Coronary artery (tissue), 2 donors: ENCODE measurements at regions not wholly inside any gene's neighbourhood (a gene's known extent, or its start where the extent isn't known, plus 50 kb on each side); places are given as distances from the start of the nearest gene placed in this dataset.

Experiments used
- DNase-seq: peaks from one replicate; pipeline ENCODE4 v3.0.0-alpha.2; 2017; ENCODE audit warnings: low spot score
- H3K27ac ChIP-seq, 2 donors: fragments of 200-600 bp; sonication (generic); one replicate each; pipeline ENCODE4 v1.5.1; 2016 to 2019
- H3K4me3 ChIP-seq: fragments of 200-600 bp; sonication (generic); 2 replicates; pipeline ENCODE4 v1.5.1; 2016; ENCODE audit warnings: mild to moderate bottlenecking, moderate library complexity
- TF ChIP-seq, protein P1 (sequence below): fragments of 200-600 bp; sonication (generic); IDR thresholded peaks from one replicate; pipeline ENCODE4 v1.5.1; 2019; ENCODE audit warnings: antibody characterized with exemption

DNA sequence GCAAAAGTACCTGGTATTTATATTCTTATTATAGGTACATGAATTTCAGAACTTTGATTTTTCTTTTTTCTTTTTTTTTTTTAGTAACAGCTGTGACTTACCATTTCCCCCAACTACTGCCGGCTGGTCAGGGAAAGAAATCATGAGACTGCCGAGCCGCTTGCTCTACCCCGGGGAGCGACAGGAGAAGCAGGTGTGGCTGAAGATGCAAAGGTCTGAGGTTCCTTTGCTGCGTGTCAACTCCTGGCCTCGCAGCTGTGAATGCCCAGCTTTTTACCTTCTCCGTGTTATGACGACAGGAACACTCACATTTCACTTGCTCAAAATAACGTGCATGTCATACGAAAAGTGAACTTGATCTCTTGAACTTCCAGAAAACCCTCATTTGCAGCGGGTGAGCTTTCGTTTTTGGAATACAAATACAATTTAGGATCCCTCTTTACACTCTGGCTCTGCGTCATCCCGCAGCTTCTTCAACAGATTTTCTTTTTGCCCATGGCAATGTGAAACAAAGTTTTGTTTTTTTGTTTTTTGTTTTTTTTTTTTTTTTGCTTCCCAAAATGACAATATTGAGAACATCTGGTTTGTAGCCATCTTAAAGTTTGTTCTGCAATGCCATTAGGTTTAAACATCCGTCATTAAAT lies 117.9 kb downstream of the EFNB2 start:
- Histone ChIP-seq H3K27ac (no peak overlapping the region), H3K4me3 (no peak overlapping the region)
- no peak for DNase-seq
- TF ChIP-seq, protein P1, sequence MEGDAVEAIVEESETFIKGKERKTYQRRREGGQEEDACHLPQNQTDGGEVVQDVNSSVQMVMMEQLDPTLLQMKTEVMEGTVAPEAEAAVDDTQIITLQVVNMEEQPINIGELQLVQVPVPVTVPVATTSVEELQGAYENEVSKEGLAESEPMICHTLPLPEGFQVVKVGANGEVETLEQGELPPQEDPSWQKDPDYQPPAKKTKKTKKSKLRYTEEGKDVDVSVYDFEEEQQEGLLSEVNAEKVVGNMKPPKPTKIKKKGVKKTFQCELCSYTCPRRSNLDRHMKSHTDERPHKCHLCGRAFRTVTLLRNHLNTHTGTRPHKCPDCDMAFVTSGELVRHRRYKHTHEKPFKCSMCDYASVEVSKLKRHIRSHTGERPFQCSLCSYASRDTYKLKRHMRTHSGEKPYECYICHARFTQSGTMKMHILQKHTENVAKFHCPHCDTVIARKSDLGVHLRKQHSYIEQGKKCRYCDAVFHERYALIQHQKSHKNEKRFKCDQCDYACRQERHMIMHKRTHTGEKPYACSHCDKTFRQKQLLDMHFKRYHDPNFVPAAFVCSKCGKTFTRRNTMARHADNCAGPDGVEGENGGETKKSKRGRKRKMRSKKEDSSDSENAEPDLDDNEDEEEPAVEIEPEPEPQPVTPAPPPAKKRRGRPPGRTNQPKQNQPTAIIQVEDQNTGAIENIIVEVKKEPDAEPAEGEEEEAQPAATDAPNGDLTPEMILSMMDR, result no peak

DNA sequence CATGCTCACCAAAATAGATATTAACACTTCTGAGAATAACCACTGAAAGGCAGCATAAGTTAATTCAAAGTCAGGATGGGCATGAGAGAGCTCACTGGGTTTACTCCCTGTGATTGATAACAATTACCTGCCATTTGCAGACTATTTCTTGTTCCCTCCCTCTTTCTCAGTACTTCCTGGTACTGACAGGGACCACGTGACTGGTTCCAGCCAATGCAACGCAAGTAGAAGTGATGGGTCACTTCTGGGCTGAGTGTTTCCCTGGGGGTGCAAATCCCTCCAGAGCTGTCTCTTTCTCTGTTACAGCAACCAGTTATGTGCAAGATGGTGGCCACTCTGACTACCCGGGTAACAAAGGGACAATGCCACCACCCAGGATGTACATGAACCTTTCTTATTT lies 118.8 kb downstream of the EFNB2 start:
- TF ChIP-seq, protein P1, result no peak
- no peak for DNase-seq
- H3K4me3 ChIP-seq, result no peak overlapping the region
- H3K27ac ChIP-seq, result no peak overlapping the region

DNA sequence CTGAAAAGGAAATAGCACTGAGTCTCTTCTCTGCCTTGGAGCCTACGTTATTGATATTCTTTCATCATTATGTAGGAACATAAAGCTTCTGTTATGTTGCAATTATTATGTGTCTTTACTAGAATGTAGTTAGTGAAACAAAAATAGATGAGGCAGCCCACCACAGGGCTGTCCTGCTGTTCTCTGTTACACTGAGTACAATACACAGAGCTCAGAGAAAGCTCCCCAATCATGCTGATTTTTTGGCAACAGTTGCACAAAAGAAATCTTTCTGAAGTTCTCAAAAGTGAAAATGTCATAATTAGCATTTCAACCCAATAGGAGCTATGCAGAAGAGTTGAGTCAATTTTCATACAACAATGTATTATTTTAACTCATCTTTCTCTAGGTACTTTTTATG lies 119.5 kb downstream of the EFNB2 start:
- TF ChIP-seq, protein P1, result no peak
- Histone ChIP-seq H3K4me3 (no peak overlapping the region), H3K27ac (no peak overlapping the region)
- no peak for DNase-seq

DNA sequence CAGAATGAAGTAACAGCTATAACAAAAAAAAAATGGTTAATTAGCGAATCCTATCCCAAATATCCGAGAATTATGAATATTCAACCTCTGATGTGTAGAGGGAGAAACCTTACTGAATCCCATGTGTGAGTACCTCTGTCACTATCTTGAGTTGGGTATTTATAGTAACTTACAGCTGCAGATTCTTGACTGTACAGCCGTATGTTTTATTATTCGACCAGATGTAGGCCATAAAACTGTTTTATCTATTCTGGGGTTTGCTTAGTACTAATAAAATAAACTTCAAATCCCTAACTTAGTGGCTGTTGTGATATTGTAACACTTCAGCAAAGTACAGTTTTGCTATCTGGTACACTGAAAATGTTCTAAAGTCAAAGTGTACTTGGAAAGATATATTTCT lies 120.0 kb downstream of the EFNB2 start:
- no peak for DNase-seq
- Histone ChIP-seq H3K27ac (no peak overlapping the region), H3K4me3 (no peak overlapping the region)
- TF ChIP-seq, protein P1, result no peak

DNA sequence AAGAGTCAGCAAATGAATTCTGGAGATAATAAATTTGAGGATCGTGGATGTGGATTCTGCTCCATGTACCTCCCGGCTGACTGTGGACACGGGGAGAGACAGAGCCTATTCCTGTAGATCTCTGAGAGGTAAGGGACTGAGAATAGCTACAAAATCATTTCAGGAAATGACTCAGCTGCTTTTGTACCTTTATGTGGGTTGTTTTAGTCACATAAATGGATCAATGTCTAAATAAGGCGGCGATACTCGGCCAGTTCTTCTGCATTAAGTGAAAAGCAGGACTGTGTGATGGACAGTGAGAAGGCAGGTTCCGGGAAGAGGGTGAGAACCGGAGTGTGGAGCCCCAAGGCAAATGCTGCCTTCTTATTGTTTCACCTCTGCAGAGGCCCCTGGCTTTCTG lies 128.1 kb downstream of the EFNB2 start:
- Histone ChIP-seq H3K27ac (no peak overlapping the region), H3K4me3 (no peak overlapping the region)
- DNase-seq, result no peak
- TF ChIP-seq, protein P1, result no peak

DNA sequence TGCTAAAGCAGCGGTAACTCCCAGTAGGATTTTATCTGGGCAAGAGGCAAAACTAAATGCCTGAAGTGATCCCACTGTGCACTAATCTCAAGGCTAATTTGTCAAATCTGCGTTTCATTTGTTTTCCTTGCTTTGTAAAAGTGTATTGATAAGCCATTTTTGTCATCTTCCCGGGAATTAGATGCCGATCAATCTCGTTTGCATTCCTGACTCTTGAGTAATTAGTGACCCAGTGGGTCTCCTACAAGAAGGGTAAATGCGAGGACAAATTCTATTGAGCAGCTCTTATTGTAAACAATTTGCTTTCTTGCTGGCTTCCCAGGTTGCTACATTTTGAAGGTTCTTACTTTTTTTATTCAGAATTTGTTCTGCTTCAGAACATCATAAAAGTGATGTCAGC lies 129.7 kb downstream of the EFNB2 start:
- no peak overlapping the region for H3K4me3 ChIP-seq
- no peak for DNase-seq
- TF ChIP-seq, protein P1, result no peak
- H3K27ac ChIP-seq, result no peak overlapping the region

DNA sequence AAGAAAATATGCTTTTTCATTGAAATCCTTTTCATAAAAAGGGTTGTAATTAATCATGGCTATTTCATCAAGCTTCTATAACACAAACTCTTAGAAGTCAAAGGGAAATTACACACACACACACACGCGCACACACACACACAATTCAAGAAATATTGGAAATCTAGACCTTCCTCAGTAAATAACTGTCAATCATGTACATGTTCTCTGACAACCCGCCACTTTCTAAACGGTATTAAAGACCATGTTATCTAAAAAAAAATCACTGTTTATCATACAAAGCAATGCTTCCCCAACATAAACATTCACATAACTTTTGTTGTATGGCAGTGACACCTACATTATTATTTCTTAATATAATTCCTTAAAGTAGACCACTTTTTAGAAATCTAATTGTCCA lies 132.2 kb downstream of the EFNB2 start:
- H3K27ac ChIP-seq, result no peak overlapping the region
- TF ChIP-seq, protein P1, result no peak
- no peak overlapping the region for H3K4me3 ChIP-seq
- no peak for DNase-seq
